AG09309 (cell line): ENCODE measurements at regions not wholly inside any gene's neighbourhood (a gene's known extent, or its start where the extent isn't known, plus 50 kb on each side); places are given as distances from the start of the nearest gene placed in this dataset.

Experiments
- DNase-seq: peaks from one replicate; pipeline ENCODE4 v3.0.0-alpha.2; 2010; ENCODE audit warnings: low read depth
- H3K4me3 ChIP-seq: 2 replicates; pipeline ENCODE4 v1.5.1; 2011; ENCODE audit warnings: mild to moderate bottlenecking, low read depth, low read length, moderate library complexity; ENCODE audit not compliant: control insufficient read depth
- CTCF ChIP-seq: IDR thresholded peaks from 2 replicates; pipeline ENCODE4 v1.5.1; 2011; ENCODE audit warnings: mild to moderate bottlenecking, low read depth, low read length, inconsistent platforms; ENCODE audit not compliant: insufficient read depth, control insufficient read depth; ENCODE audit errors: missing control alignments

- DNase-seq, result no peak
- no peak for TF ChIP-seq CTCF
- H3K4me3 ChIP-seq, result no peak overlapping the region
Measured at GRCh38 chr5:16312785-16313184, 133.2 kb upstream of the MARCHF11 start.

GRCh38 chr5:16311666-16312065, 132.1 kb upstream of the MARCHF11 start:
- no peak overlapping the region for H3K4me3 ChIP-seq
- no peak for TF ChIP-seq CTCF
- DNase-seq, result no peak

GRCh38 chr5:16306812-16307211, 127.2 kb upstream of the MARCHF11 start:
- no peak for TF ChIP-seq CTCF
- no peak for DNase-seq
- H3K4me3 ChIP-seq, result no peak overlapping the region

- TF ChIP-seq CTCF, result no peak
- DNase-seq, result peak; percentile 1
- no peak overlapping the region for H3K4me3 ChIP-seq
Measured at GRCh38 chr5:16304846-16305245, 125.3 kb upstream of the MARCHF11 start.

DNA sequence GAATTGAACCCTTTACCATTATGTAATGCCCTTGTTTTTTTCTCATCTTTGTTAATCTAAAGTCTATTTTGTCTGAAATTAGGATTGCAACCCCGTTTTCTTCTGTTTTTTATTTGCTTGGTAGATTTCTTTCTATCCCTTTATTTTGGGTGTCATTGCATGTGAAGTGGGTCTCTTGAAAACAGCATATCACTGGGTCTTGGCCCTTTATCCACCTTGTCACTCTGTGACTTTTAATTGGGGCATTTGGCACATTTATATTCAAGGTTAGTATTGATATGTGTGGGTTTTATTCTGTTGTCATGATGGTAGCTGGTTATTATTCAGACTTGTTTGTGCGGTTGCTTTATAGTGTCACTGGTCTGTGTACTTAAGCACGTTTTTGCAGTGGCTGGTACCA, 117.4 kb upstream of the MARCHF11 start:
- TF ChIP-seq CTCF, result no peak

GRCh38 chr5:16291894-16292293, 112.3 kb upstream of the MARCHF11 start:
- DNase-seq, result no peak
- no peak overlapping the region for H3K4me3 ChIP-seq
- TF ChIP-seq CTCF, result no peak

More for the DNA sequence above, 117.4 kb upstream of the MARCHF11 start:
- no peak overlapping the region for H3K4me3 ChIP-seq
- no peak for DNase-seq

DNA sequence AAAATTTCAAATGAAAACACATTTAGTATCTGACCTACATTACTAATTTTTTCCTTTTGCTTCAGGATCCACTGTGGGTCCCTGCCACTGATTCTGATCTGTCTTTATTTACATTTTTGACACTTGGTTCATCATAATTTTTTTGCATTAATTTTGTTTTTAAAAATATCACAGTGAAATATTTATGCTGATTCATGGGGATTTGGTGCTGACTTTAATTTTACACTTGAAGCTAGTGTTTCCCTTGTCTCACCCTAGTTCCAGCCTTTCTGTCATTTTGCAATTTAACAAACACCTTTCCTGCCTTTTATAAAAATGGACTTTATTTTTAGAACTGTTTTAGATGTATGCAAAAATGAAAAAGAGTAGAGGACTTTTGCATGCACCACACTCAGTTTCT, 111.9 kb upstream of the MARCHF11 start:
- no peak overlapping the region for H3K4me3 ChIP-seq
- TF ChIP-seq CTCF, result no peak
- no peak for DNase-seq
